HAP-1 (cell line): ENCODE measurements at regions not wholly inside any gene's neighbourhood (a gene's known extent, or its start where the extent isn't known, plus 50 kb on each side); places are given as distances from the start of the nearest gene placed in this dataset.

Experiments used
- DNase-seq, 2 experiments: peaks; one replicate each; pipeline ENCODE4 v3.0.0-alpha.2; 2016 to 2020; ENCODE audit warnings: low spot score in 2 of 2
- H3K27me3 ChIP-seq: fragments of 250-450 bp; sonication (Bioruptor Pico); 2 replicates; pipeline ENCODE4 v1.5.1; 2020; ENCODE audit warnings: low read depth, mild to moderate bottlenecking, moderate library complexity
- H3K36me3 ChIP-seq: fragments of 250-450 bp; sonication (Bioruptor Pico); replicated peaks from 2 replicates; pipeline ENCODE4 v1.5.1; 2020; ENCODE audit warnings: mild to moderate bottlenecking
- H3K4me1 ChIP-seq: fragments of 250-450 bp; sonication (Bioruptor Pico); 2 replicates; pipeline ENCODE4 v1.5.1; 2020; ENCODE audit warnings: mild to moderate bottlenecking
- H3K4me3 ChIP-seq: fragments of 250-450 bp; sonication (Bioruptor Pico); 2 replicates; pipeline ENCODE4 v1.5.1; 2020; ENCODE audit warnings: mild to moderate bottlenecking, moderate library complexity
- H3K9me3 ChIP-seq: fragments of 250-450 bp; sonication (Bioruptor Pico); 2 replicates; pipeline ENCODE4 v1.5.1; 2020; ENCODE audit warnings: mild to moderate bottlenecking, moderate library complexity
- in situ Hi-C: fragments of 300-500 bp; cut with MboI; formaldehyde crosslinking; loops from 3 replicates; pipeline ENCODE4 v1.14.3; 2020; ENCODE audit warnings: low sequenced_read_pairs, inconsistent platforms, mixed read lengths

DNA sequence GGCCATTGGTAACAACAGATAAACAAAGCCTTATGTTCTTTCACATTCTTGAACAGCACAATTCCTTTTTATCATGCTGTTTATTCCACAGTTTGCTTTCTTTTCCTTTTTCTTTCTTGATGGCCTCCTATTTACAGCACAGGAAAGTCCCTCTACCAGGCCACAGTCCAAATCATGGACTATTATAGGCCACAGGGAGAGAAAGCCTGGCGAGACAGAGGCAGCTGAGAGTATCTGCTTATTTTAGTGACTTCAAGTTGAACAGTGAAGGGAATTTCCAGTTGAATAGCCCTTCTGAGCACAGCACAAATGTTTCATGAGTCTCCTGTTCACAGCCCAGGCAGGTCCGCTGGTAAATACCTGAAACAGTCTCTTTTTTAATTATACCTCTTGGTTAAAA lies 263.7 kb upstream of the ARID1B start:
- Histone ChIP-seq H3K36me3 (no peaks in the 10 kb centered on the region), H3K4me3 (no peak overlapping the region), H3K9me3 (no peaks in the 10 kb centered on the region), H3K27me3 (peaks cover under 1% of the 10 kb centered on the region; the same call in 1 of the 2 replicates), H3K4me1 (no peaks in the 10 kb centered on the region)
- DNase-seq, result no peak
- in situ Hi-C loops, result no loop called here

DNA sequence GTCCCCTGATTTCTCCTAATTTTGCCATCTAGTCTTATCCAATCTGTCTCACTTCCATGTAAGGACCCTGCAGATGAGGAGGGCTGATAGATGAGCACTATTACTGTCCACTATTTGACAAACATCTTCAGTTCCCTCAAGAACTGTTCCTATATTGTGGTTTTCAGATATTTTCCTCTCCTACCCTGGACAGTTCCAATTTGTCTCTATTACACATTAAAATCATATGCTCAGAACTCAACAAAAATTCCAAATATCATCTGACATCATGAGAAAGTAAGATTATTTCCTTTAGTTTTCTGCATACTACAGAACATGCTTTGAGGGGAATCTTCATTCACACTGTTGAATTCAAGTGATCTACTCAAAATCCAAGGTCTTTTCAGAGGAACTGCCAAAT lies 265.6 kb upstream of the ARID1B start:
- in situ Hi-C loops, result no loop called here
- DNase-seq, result no peak
- no peaks in the 10 kb centered on the region for H3K36me3 ChIP-seq
- H3K4me1 ChIP-seq, result no peaks in the 10 kb centered on the region
- no peak overlapping the region for H3K4me3 ChIP-seq
- no peaks in the 10 kb centered on the region for H3K9me3 ChIP-seq
- peaks cover 2% of the 10 kb centered on the region; the same call in 1 of the 2 replicates for H3K27me3 ChIP-seq

DNA sequence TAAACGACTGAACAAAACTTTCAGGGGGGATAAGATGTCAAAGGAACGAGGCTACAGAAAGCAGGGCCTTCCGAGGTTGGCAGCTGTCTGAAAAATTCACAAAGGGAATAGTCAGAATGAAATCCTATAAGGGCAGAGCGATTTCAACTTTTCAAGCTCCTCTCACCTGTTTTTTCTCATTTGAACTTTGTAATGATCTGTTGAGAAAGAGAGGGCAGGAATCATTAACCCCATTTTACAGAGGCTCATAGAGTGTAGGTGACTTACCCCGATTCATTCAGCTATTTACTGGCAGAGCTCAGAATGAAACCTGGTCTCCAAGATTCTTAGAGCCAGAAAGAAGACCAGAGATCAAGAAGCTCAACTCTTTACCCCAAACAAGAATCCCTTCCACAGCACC lies 266.1 kb upstream of the ARID1B start:
- H3K36me3 ChIP-seq, result no peaks in the 10 kb centered on the region
- H3K27me3 ChIP-seq, result peaks cover 2% of the 10 kb centered on the region; the same call in 1 of the 2 replicates
- no peak for DNase-seq
- no peaks in the 10 kb centered on the region for H3K4me1 ChIP-seq
- no peaks in the 10 kb centered on the region for H3K9me3 ChIP-seq
- no peak overlapping the region for H3K4me3 ChIP-seq
- in situ Hi-C loops, result no loop called here

DNA sequence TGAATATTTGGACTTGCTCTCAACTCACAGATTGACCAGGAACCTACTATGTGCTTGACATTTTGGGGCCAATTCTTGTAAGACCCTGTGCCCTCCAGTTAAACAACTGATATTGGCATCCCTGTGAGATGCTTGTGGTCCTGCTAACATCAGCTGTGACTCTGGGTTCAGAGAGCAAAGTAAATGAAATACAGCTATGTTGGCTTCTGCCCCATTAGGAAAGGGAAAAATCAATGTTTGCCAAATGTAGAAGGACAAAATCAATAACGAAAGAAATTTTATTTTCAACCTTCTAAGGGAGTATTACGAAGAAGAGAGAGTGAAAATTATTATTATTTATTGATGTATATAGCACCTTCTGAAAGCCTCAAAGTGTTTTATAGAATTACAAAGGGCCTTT lies 266.9 kb upstream of the ARID1B start:
- H3K4me1 ChIP-seq, result no peaks in the 10 kb centered on the region
- H3K27me3 ChIP-seq, result peaks cover 2% of the 10 kb centered on the region; the same call in 1 of the 2 replicates
- DNase-seq, result no peak
- H3K4me3 ChIP-seq, result no peak overlapping the region
- no peaks in the 10 kb centered on the region for H3K9me3 ChIP-seq
- in situ Hi-C loops, result no loop called here
- no peaks in the 10 kb centered on the region for H3K36me3 ChIP-seq

DNA sequence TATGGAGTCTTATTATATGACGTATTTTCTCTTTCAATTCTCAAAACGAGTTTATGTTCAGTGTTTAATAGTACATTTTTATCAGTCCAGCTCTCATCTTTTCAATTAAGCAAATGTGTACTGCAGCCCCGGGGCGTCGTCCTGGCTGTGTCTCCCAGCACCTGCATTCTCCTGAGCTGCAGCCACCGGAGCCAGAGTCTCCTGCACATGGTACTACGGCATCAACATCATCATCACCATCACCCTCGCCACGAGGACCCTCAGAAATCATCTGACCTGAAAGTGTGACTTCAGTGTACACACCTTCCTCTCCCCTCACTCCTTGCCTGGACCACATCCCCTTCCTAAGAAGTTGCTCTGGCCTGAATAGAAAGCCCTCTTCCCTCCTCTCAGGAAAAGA lies 267.7 kb upstream of the ARID1B start:
- in situ Hi-C loops, result no loop called here
- no peak overlapping the region for H3K4me3 ChIP-seq
- peaks cover 2% of the 10 kb centered on the region; the same call in 1 of the 2 replicates for H3K27me3 ChIP-seq
- no peaks in the 10 kb centered on the region for H3K4me1 ChIP-seq
- no peaks in the 10 kb centered on the region for H3K9me3 ChIP-seq
- no peak for DNase-seq
- H3K36me3 ChIP-seq, result no peaks in the 10 kb centered on the region

DNA sequence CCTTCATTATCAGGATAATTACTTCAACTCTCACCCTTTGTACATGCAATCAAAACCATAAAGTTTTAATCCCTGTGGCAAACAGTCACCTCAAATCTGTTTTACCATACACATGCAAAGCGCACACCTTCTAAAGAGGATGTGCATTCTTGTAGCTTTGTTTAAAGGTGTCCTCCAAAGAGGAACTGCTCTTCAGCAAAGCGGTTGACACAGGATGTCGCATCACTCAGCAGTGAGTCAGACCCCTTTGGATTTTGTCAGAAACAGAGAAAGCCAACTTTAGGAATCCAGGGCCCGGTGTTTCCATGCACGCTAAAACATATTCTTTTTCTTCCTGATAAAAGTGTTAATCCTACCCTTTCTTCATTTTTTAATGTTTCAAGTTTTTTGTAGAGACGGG lies 268.3 kb upstream of the ARID1B start:
- Histone ChIP-seq H3K4me1 (no peaks in the 10 kb centered on the region), H3K27me3 (peaks cover 2% of the 10 kb centered on the region; the same call in 1 of the 2 replicates), H3K9me3 (no peaks in the 10 kb centered on the region), H3K4me3 (no peak overlapping the region), H3K36me3 (no peaks in the 10 kb centered on the region)
- no peak for DNase-seq
- in situ Hi-C loops, result no loop called here

DNA sequence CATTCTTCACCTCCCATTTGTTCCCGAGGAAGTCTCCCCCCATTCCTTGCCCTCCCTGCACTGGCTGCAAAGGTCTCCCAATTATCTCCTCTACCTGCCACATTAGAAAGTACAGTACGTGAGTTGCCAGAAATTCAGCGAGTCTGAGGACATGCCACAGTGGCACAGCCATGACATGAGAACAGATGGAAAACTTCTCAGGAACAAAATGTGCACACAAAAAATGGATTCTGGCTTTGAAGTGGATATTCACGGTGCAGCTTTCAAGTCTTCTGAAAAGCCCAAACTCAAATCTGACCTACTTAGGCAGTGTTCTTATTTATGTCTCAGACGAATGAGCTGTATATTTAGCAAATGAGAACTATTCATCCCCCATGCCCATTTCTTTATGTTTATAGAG lies 269.1 kb upstream of the ARID1B start:
- in situ Hi-C loops, result no loop called here
- no peaks in the 10 kb centered on the region for H3K36me3 ChIP-seq
- no peaks in the 10 kb centered on the region for H3K9me3 ChIP-seq

DNA sequence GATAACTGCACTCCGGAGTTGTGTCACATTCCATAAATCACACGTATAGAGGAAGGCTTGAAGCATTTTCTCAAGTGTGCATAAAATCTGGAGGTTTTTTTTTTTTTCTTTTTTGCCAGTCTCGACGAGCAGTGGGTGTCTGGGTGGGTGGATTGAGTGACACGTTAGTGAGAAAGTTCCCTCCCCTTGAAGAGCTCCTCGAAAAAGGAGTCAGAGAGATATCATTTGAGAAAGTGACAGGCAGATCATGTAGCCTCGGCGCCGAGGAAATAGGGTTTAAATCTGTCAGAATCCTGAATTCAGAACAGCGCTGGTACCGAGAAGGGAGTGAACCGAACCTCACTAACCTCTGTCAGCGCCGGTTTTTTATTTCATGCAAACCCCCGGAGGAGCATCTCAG lies 269.5 kb upstream of the ARID1B start:
- Histone ChIP-seq H3K36me3 (no peaks in the 10 kb centered on the region), H3K4me3 (no peak overlapping the region), H3K4me1 (no peaks in the 10 kb centered on the region), H3K9me3 (no peaks in the 10 kb centered on the region), H3K27me3 (peaks cover 2% of the 10 kb centered on the region; the same call in 1 of the 2 replicates)
- in situ Hi-C loops, result no loop called here
- no peak for DNase-seq

More for the DNA sequence above, 269.1 kb upstream of the ARID1B start:
- no peak overlapping the region for H3K4me3 ChIP-seq
- no peaks in the 10 kb centered on the region for H3K4me1 ChIP-seq
- peaks cover 2% of the 10 kb centered on the region; the same call in 1 of the 2 replicates for H3K27me3 ChIP-seq
- DNase-seq, result no peak

DNA sequence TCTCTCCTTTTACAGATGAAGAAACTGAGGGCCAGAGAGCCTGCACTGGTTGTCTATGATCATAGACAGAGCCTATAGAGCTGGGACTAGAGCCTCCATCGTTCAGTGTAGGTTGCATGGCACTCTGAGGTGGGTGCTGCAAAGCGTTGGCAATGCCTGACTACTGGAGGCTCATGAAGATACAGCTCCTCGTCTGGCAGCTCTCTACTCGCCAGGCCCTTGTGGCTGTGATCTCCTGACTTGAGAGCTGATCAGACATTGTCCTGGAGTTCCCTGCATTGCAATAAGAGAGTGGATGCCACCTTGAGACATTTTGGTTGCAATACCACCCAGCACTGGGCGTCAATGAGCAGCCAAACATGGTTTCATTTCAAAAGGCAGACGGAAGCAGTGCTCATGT lies 270.1 kb upstream of the ARID1B start:
- Histone ChIP-seq H3K4me1 (no peaks in the 10 kb centered on the region), H3K36me3 (no peaks in the 10 kb centered on the region), H3K27me3 (peaks cover 2% of the 10 kb centered on the region; the same call in 1 of the 2 replicates), H3K9me3 (no peaks in the 10 kb centered on the region), H3K4me3 (no peak overlapping the region)
- in situ Hi-C loops, result no loop called here
- DNase-seq, result no peak

DNA sequence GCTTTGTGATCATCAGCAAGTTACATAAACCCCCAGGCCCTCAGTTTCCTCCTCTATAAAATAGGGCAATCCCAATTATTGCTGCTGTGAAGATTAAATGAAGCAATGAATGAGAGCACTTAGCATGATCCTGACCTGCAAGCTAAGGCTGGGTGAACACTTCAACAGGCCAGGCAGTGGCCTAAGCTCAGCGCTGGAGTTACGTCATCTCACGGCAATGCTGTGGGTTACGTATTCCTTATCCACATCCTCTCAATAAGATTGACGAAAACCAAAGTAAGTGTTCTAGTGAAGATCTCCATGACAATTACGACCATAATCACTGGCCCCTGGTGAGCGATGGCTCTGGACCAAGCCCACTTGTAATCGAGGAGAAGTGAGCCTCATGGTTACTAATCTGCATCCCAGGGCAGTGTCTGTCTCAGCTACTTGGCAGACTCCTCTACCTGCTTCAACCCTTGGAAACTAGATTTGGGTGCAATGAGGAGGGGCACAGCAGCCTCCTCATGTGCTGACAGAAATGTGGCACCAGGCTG lies 274.1 kb upstream of the ARID1B start:
- no peak for DNase-seq
- in situ Hi-C loops, result no loop called here
- no peaks in the 10 kb centered on the region for H3K36me3 ChIP-seq
- H3K9me3 ChIP-seq, result no peaks in the 10 kb centered on the region
- no peaks in the 10 kb centered on the region for H3K4me1 ChIP-seq
- H3K4me3 ChIP-seq, result no peak overlapping the region
- 0 out of 2 replicates have a peak, but pooled peaks cover 2% of the 10 kb centered on the region for H3K27me3 ChIP-seq

DNA sequence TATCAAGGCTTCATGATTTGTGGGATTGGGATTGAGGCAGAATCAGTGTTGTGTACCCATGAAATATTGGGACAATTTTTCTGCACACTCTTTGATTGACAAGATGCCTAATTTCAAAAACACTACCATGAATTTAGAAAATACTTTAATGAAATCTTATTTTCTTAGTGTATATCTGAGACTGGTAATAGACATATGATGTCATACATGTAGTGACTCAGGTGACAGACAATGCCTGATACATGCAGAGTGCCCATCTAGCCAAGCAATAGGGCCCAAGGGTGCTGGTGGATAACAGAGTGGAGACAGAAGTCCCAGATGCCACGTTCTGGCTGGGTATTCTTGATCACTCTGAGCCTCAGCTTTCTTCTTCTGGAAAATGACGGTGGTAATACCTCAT lies 279.6 kb upstream of the ARID1B start:
- Histone ChIP-seq H3K36me3 (no peaks in the 10 kb centered on the region), H3K27me3 (0 out of 2 replicates have a peak, but pooled peaks cover 2% of the 10 kb centered on the region), H3K9me3 (no peaks in the 10 kb centered on the region), H3K4me1 (no peaks in the 10 kb centered on the region), H3K4me3 (no peak overlapping the region)
- in situ Hi-C loops, result no loop called here
- no peak for DNase-seq

DNA sequence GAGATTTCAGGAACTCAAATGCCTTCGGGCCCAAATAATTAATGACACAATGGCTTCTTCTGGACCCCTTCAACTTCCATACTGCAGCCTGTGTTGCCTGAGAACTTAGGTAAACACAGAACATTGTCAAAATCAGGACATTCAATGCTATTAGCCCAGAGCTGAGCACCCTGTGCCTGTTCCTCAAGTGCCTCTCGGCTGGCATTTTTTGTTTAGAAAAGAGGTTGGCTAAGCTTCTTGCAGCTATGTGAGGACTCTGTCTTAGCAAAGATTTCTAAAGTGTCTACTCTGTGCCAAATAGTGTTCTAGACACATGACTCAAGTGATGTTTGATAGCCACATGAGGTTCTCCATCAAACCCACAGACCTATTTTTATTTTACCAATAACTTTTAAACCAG lies 289.3 kb upstream of the ARID1B start:
- H3K36me3 ChIP-seq, result no peaks in the 10 kb centered on the region
- H3K27me3 ChIP-seq, result no peaks in the 10 kb centered on the region
- H3K4me3 ChIP-seq, result no peak overlapping the region
- DNase-seq, result no peak
- H3K9me3 ChIP-seq, result no peaks in the 10 kb centered on the region
- in situ Hi-C loops, result no loop called here
- H3K4me1 ChIP-seq, result no peaks in the 10 kb centered on the region

DNA sequence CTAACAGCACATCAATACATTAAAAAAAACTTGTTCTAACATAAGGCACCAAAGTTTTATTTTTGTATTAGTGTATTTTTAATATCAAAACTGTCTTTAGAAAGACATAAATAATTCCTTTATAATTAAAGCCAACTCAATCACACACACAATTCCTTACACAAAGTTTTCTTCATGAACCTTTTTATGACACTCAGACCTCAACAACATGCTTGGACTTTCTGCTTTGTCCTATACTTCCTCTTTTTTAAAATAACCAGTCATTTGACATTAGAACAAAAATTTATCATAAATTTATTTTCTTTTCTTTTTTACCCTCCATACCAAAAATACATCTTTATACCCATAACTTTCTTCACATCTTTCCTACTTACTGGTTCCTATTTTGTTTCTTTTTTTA lies 292.0 kb upstream of the ARID1B start:
- DNase-seq, result no peak
- in situ Hi-C loops, result no loop called here
- Histone ChIP-seq H3K4me1 (no peaks in the 10 kb centered on the region), H3K36me3 (no peaks in the 10 kb centered on the region), H3K27me3 (no peaks in the 10 kb centered on the region; the same call in 1 of the 2 replicates), H3K4me3 (no peak overlapping the region), H3K9me3 (no peaks in the 10 kb centered on the region)

DNA sequence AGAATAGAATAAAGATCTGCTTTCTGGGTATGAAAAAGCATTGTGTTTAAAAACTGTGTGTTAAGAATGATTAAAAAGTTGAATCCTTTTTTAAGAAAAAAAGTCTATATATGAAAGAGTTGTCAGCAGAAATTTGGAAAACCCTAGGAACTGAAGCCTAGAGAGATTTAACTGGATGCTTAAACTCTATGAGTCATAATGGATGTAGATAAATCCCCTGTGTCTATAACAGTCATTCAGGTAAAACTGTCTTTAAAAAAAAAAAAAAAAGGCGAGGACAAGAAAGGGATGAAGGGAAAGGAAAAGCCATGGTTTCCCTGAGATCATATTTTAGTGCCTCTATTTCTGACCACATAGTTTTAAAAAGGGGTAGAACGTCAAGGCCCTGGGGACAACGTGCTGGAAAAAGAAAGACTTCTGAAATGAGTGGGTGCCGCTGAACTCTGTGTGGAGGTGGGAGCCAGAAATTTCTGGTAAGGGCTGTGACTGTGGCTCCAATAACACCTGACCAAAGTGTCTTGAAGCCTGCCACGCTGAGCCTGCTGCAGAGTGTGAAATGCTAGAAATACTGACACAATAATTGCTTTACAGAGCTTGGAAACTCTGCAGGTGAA lies 302.6 kb upstream of the ARID1B start:
- in situ Hi-C loops, result no loop called here
- Histone ChIP-seq H3K4me3 (no peak overlapping the region), H3K36me3 (no peaks in the 10 kb centered on the region), H3K4me1 (no peaks in the 10 kb centered on the region), H3K9me3 (no peaks in the 10 kb centered on the region), H3K27me3 (no peaks in the 10 kb centered on the region)
- no peak for DNase-seq

DNA sequence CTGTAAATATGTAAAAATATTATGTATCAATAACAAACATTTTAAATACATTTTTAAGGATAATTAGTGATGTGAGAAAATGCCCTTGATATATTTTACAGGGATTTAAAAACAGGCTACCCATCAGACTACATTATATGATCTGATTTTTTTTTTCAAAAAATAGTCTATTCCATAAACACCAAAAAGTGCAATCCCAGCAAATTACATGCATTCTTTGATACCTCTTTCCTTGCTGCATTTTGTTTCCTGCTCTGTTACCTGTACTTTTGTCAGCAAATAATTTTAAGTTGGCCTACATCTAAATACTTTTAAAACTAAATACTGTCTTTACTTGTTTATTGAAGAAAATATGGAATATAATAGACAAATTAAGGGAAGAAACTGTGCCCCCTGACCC lies 306.2 kb upstream of the ARID1B start:
- Histone ChIP-seq H3K9me3 (no peaks in the 10 kb centered on the region), H3K36me3 (no peaks in the 10 kb centered on the region), H3K4me3 (no peak overlapping the region), H3K4me1 (no peaks in the 10 kb centered on the region), H3K27me3 (no peaks in the 10 kb centered on the region)
- no peak for DNase-seq
- in situ Hi-C loops, result no loop called here
